ENCODE measurements at regions not wholly inside any gene's neighbourhood (a gene's known extent, or its start where the extent isn't known, plus 50 kb on each side); places are given as distances from the start of the nearest gene placed in this dataset.

- Mint-ChIP-seq H3K9me3 (no peaks in the 10 kb centered on the region), H3K27ac (no peak overlapping the region), H3K4me3 (no peak overlapping the region), H3K4me1 (ENCODE audit: low read depth) (peaks cover 10% of the 10 kb centered on the region), H3K27me3 (peaks cover 3% of the 10 kb centered on the region), H3K36me3 (no peaks in the 10 kb centered on the region)
- intact Hi-C loops (cut with micrococcal nuclease) = no loop called here
- no peak for DNase-seq
- CTCF ChIA-PET = no interaction called here
- POLR2A ChIA-PET = no interaction called here
Measured at GRCh38 chr10:94210440-94211168, 152.1 kb downstream of the NOC3L start.

GRCh38 chr10:94211169-94211510 lies 151.6 kb downstream of the NOC3L start:
- intact Hi-C loops (cut with micrococcal nuclease) = no loop called here
- Mint-ChIP-seq H3K4me3 (no peak overlapping the region), H3K27me3 (peaks cover 3% of the 10 kb centered on the region), H3K36me3 (no peaks in the 10 kb centered on the region), H3K9me3 (no peaks in the 10 kb centered on the region), H3K4me1 (ENCODE audit: low read depth) (peaks cover 7% of the 10 kb centered on the region), H3K27ac (no peak overlapping the region)
- ChIA-PET POLR2A (no interaction called here), CTCF (no interaction called here)
- DNase-seq = no peak

GRCh38 chr10:94213001-94213530 lies 149.7 kb downstream of the NOC3L start:
- Mint-ChIP-seq H3K9me3 (no peaks in the 10 kb centered on the region), H3K4me1 (ENCODE audit: low read depth) (no peaks in the 10 kb centered on the region), H3K27me3 (peaks cover 3% of the 10 kb centered on the region), H3K27ac (no peak overlapping the region), H3K36me3 (no peaks in the 10 kb centered on the region), H3K4me3 (no peak overlapping the region)
- DNase-seq = no peak
- CTCF ChIA-PET = no interaction called here
- intact Hi-C loops (cut with micrococcal nuclease) = no loop called here
- POLR2A ChIA-PET = no interaction called here

- POLR2A ChIA-PET = no interaction called here
- H3K27me3 Mint-ChIP-seq = peaks cover 3% of the 10 kb centered on the region
Measured at GRCh38 chr10:94213980-94214379, 148.8 kb downstream of the NOC3L start.

GRCh38 chr10:94214481-94214893 lies 148.3 kb downstream of the NOC3L start:
- POLR2A ChIA-PET = no interaction called here
- intact Hi-C loops (cut with micrococcal nuclease) = no loop called here
- CTCF ChIA-PET = no interaction called here
- Mint-ChIP-seq H3K4me1 (ENCODE audit: low read depth) (no peaks in the 10 kb centered on the region), H3K36me3 (no peaks in the 10 kb centered on the region), H3K27me3 (peaks cover 3% of the 10 kb centered on the region), H3K9me3 (no peaks in the 10 kb centered on the region), H3K27ac (no peak overlapping the region), H3K4me3 (no peak overlapping the region)
- no peak for DNase-seq

More at GRCh38 chr10:94213980-94214379, 148.8 kb downstream of the NOC3L start:
- CTCF ChIA-PET = no interaction called here
- Mint-ChIP-seq H3K9me3 (no peaks in the 10 kb centered on the region), H3K4me1 (ENCODE audit: low read depth) (no peaks in the 10 kb centered on the region), H3K4me3 (no peak overlapping the region), H3K27ac (no peak overlapping the region), H3K36me3 (no peaks in the 10 kb centered on the region)
- DNase-seq = no peak
- intact Hi-C loops (cut with micrococcal nuclease) = no loop called here

GRCh38 chr10:94216201-94216600 lies 146.5 kb downstream of the NOC3L start:
- H3K36me3 Mint-ChIP-seq = no peaks in the 10 kb centered on the region

GRCh38 chr10:94217411-94217810 lies 145.3 kb downstream of the NOC3L start:
- Mint-ChIP-seq H3K27me3 (peaks cover 3% of the 10 kb centered on the region), H3K27ac (no peak overlapping the region), H3K4me3 (no peak overlapping the region), H3K4me1 (ENCODE audit: low read depth) (no peaks in the 10 kb centered on the region), H3K36me3 (no peaks in the 10 kb centered on the region), H3K9me3 (no peaks in the 10 kb centered on the region)
- intact Hi-C loops (cut with micrococcal nuclease) = no loop called here
- ChIA-PET CTCF (no interaction called here), POLR2A (no interaction called here)
- no peak for DNase-seq

More at GRCh38 chr10:94216201-94216600, 146.5 kb downstream of the NOC3L start:
- H3K27me3 Mint-ChIP-seq = peaks cover 3% of the 10 kb centered on the region
- CTCF ChIA-PET = no interaction called here
- H3K4me1 Mint-ChIP-seq (ENCODE audit: low read depth) = no peaks in the 10 kb centered on the region
- no peak for DNase-seq
- H3K9me3 Mint-ChIP-seq = no peaks in the 10 kb centered on the region
- POLR2A ChIA-PET = no interaction called here
- H3K4me3 Mint-ChIP-seq = no peak overlapping the region
- intact Hi-C loops (cut with micrococcal nuclease) = no loop called here
- H3K27ac Mint-ChIP-seq = no peak overlapping the region

- DNase-seq = no peak
- H3K36me3 Mint-ChIP-seq = no peaks in the 10 kb centered on the region
- H3K27me3 Mint-ChIP-seq = peaks cover 1% of the 10 kb centered on the region
- no peaks in the 10 kb centered on the region for H3K9me3 Mint-ChIP-seq
- no peaks in the 10 kb centered on the region for H3K4me1 Mint-ChIP-seq (ENCODE audit: low read depth)
- intact Hi-C loops (cut with micrococcal nuclease) = no loop called here
- ChIA-PET CTCF (no interaction called here), POLR2A (no interaction called here)
- no peak overlapping the region for H3K4me3 Mint-ChIP-seq
- no peak overlapping the region for H3K27ac Mint-ChIP-seq
Measured at GRCh38 chr10:94218493-94219183, 144.1 kb downstream of the NOC3L start.

- no peaks in the 10 kb centered on the region for H3K9me3 Mint-ChIP-seq
- intact Hi-C loops (cut with micrococcal nuclease) = no loop called here
- H3K4me1 Mint-ChIP-seq (ENCODE audit: low read depth) = no peaks in the 10 kb centered on the region
- DNase-seq = no peak
- no peak overlapping the region for H3K27ac Mint-ChIP-seq
- ChIA-PET POLR2A (no interaction called here), CTCF (interaction anchor here (1.4 kb wide), 1 partner anchor 101 kb away, joined by 3 read pairs; no protein-coding TSS in a partner anchor)
- peaks cover 1% of the 10 kb centered on the region for H3K27me3 Mint-ChIP-seq
- H3K36me3 Mint-ChIP-seq = no peaks in the 10 kb centered on the region
- H3K4me3 Mint-ChIP-seq = no peak overlapping the region
Measured at GRCh38 chr10:94219829-94220228, 142.9 kb downstream of the NOC3L start.

- ChIA-PET CTCF (interaction anchor here (1.4 kb wide), 1 partner anchor 100 kb away, joined by 3 read pairs; no protein-coding TSS in a partner anchor), POLR2A (no interaction called here)
- Mint-ChIP-seq H3K27ac (no peak overlapping the region), H3K27me3 (no peaks in the 10 kb centered on the region), H3K4me3 (no peak overlapping the region), H3K9me3 (no peaks in the 10 kb centered on the region), H3K36me3 (no peaks in the 10 kb centered on the region), H3K4me1 (ENCODE audit: low read depth) (no peaks in the 10 kb centered on the region)
- no peak for DNase-seq
- intact Hi-C loops (cut with micrococcal nuclease) = no loop called here
Measured at GRCh38 chr10:94220717-94221116, 142.0 kb downstream of the NOC3L start.

GRCh38 chr10:94223702-94224370 lies 138.9 kb downstream of the NOC3L start:
- Mint-ChIP-seq H3K27ac (no peak overlapping the region), H3K4me1 (ENCODE audit: low read depth) (no peaks in the 10 kb centered on the region), H3K4me3 (no peak overlapping the region), H3K9me3 (no peaks in the 10 kb centered on the region), H3K27me3 (no peaks in the 10 kb centered on the region), H3K36me3 (no peaks in the 10 kb centered on the region)
- DNase-seq = no peak
- POLR2A ChIA-PET = no interaction called here
- intact Hi-C loops (cut with micrococcal nuclease) = no loop called here
- CTCF ChIA-PET = no interaction called here

- no peaks in the 10 kb centered on the region for H3K36me3 Mint-ChIP-seq
- H3K27me3 Mint-ChIP-seq = no peaks in the 10 kb centered on the region
- H3K27ac Mint-ChIP-seq = no peak overlapping the region
- no peaks in the 10 kb centered on the region for H3K4me1 Mint-ChIP-seq (ENCODE audit: low read depth)
- ChIA-PET POLR2A (no interaction called here), CTCF (interaction anchor here (0.6 kb wide), 1 partner anchor 24 kb away, joined by 3 read pairs; no protein-coding TSS in a partner anchor)
- intact Hi-C loops (cut with micrococcal nuclease) = no loop called here
- no peak overlapping the region for H3K4me3 Mint-ChIP-seq
- no peaks in the 10 kb centered on the region for H3K9me3 Mint-ChIP-seq
- no peak for DNase-seq
Measured at GRCh38 chr10:94224656-94225055, 138.1 kb downstream of the NOC3L start.

All from activated CD4-positive, alpha-beta memory T cell treated with anti-CD3 and anti-CD28 coated beads for 36 hours (primary cell).